ENCODE measurements at regions not wholly inside any gene's neighbourhood (a gene's known extent, or its start where the extent isn't known, plus 50 kb on each side); places are given as distances from the start of the nearest gene placed in this dataset.

- Mint-ChIP-seq H3K27ac (no peak overlapping the region), H3K4me1 (ENCODE audit: low read depth) (peaks cover 4% of the 10 kb centered on the region), H3K9me3 (ENCODE audit: low read depth) (no peaks in the 10 kb centered on the region), H3K36me3 (ENCODE audit: insufficient read depth) (no peaks in the 10 kb centered on the region), H3K27me3 (no peaks in the 10 kb centered on the region), H3K4me3 (ENCODE audit: low read depth) (no peak overlapping the region)
- no peak for DNase-seq (ENCODE audit: low spot score, unreplicated experiment)
- no peak for TF ChIP-seq CTCF (IDR thresholded peaks at IDR 0.05; ENCODE audit: unreplicated experiment)
Measured at GRCh38 chr6:27782748-27783147, 129.4 kb downstream of the OR2B2 start.

- Mint-ChIP-seq H3K4me3 (ENCODE audit: low read depth) (no peak overlapping the region), H3K27ac (no peak overlapping the region), H3K4me1 (ENCODE audit: low read depth) (peaks cover 2% of the 10 kb centered on the region), H3K36me3 (ENCODE audit: insufficient read depth) (peaks cover 4% of the 10 kb centered on the region), H3K27me3 (no peaks in the 10 kb centered on the region), H3K9me3 (ENCODE audit: low read depth) (peaks cover 10% of the 10 kb centered on the region)
- TF ChIP-seq CTCF (IDR thresholded peaks at IDR 0.05; ENCODE audit: unreplicated experiment), result no peak
- DNase-seq (ENCODE audit: low spot score, unreplicated experiment), result no peak
Measured at GRCh38 chr6:27778625-27779417, 133.4 kb downstream of the OR2B2 start.

GRCh38 chr6:27777614-27778355, 134.4 kb downstream of the OR2B2 start:
- no peak for TF ChIP-seq CTCF (IDR thresholded peaks at IDR 0.05; ENCODE audit: unreplicated experiment)
- H3K4me3 Mint-ChIP-seq (ENCODE audit: low read depth), result no peak overlapping the region
- DNase-seq (ENCODE audit: low spot score, unreplicated experiment), result no peak
- no peaks in the 10 kb centered on the region for H3K27me3 Mint-ChIP-seq
- H3K36me3 Mint-ChIP-seq (ENCODE audit: insufficient read depth), result peaks cover 5% of the 10 kb centered on the region
- H3K4me1 Mint-ChIP-seq (ENCODE audit: low read depth), result peaks cover 2% of the 10 kb centered on the region
- H3K9me3 Mint-ChIP-seq (ENCODE audit: low read depth), result peaks cover 10% of the 10 kb centered on the region
- H3K27ac Mint-ChIP-seq, result no peak overlapping the region

- peaks cover 10% of the 10 kb centered on the region for H3K9me3 Mint-ChIP-seq (ENCODE audit: low read depth)
- H3K27ac Mint-ChIP-seq, result no peak overlapping the region
- peaks cover 5% of the 10 kb centered on the region for H3K36me3 Mint-ChIP-seq (ENCODE audit: insufficient read depth)
- H3K4me3 Mint-ChIP-seq (ENCODE audit: low read depth), result no peak overlapping the region
- peaks cover 4% of the 10 kb centered on the region for H3K4me1 Mint-ChIP-seq (ENCODE audit: low read depth)
- no peak for TF ChIP-seq CTCF (IDR thresholded peaks at IDR 0.05; ENCODE audit: unreplicated experiment)
- no peak for DNase-seq (ENCODE audit: low spot score, unreplicated experiment)
- peaks cover 2% of the 10 kb centered on the region for H3K27me3 Mint-ChIP-seq
Measured at GRCh38 chr6:27777126-27777525, 135.1 kb downstream of the OR2B2 start.

GRCh38 chr6:27776504-27776903, 135.7 kb downstream of the OR2B2 start:
- no peak for TF ChIP-seq CTCF (IDR thresholded peaks at IDR 0.05; ENCODE audit: unreplicated experiment)
- no peak overlapping the region for H3K4me3 Mint-ChIP-seq (ENCODE audit: low read depth)
- DNase-seq (ENCODE audit: low spot score, unreplicated experiment), result no peak
- peaks cover 10% of the 10 kb centered on the region for H3K9me3 Mint-ChIP-seq (ENCODE audit: low read depth)
- peaks cover 6% of the 10 kb centered on the region for H3K27me3 Mint-ChIP-seq
- no peak overlapping the region for H3K27ac Mint-ChIP-seq
- H3K4me1 Mint-ChIP-seq (ENCODE audit: low read depth), result peaks cover 4% of the 10 kb centered on the region
- H3K36me3 Mint-ChIP-seq (ENCODE audit: insufficient read depth), result peaks cover 5% of the 10 kb centered on the region

Data from progenitor cell of endocrine pancreas (in vitro differentiated cells).